ENCODE measurements at regions not wholly inside any gene's neighbourhood (a gene's known extent, or its start where the extent isn't known, plus 50 kb on each side); places are given as distances from the start of the nearest gene placed in this dataset.

DNA sequence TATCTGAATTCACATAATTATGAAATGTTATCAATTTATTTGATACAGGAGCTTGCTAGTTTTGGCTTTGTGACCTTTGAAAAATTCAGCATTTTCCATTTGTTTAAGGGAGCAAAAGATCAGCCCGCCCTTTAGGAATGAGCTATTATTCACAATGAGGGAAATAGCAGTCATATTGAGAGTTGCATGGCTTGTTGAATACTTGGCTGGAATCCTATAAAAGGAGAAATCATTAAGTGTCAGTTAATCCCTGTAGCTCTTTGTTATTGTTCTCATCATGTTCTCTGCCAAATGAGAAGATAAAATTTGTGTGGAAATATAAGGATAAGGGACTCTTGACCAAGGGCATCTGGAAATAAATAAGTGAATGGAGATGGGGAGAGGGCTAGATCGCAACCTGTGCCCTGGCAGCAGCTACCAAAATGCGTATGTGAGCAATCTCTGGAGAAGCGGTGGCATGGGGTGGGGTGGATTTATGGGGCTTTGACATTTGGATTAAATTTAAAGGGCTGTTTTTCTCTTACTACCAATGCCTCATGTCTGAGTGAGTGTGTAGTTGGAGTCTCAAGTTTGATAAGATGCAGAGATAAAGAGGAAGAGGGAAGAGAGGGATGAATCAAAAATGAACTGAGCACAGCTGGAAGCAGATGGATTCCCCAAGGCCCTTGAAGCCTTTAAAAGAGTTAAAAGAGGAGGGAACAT is 237.6 kb downstream of the NNT start:
- Mint-ChIP-seq H3K4me1 (no peaks in the 10 kb centered on the region), H3K36me3 (no peaks in the 10 kb centered on the region), H3K9me3 (peaks cover 0 to 4% (median 2%) of the 10 kb centered on the region in 7 donors), H3K4me3 (no peak overlapping the region), H3K27ac (no peak overlapping the region), H3K27me3 (ENCODE audit: low read depth in 3 of 3) (peaks cover 0 to 2% (median 0%) of the 10 kb centered on the region in 3 donors)
- TF ChIP-seq, protein P1, sequence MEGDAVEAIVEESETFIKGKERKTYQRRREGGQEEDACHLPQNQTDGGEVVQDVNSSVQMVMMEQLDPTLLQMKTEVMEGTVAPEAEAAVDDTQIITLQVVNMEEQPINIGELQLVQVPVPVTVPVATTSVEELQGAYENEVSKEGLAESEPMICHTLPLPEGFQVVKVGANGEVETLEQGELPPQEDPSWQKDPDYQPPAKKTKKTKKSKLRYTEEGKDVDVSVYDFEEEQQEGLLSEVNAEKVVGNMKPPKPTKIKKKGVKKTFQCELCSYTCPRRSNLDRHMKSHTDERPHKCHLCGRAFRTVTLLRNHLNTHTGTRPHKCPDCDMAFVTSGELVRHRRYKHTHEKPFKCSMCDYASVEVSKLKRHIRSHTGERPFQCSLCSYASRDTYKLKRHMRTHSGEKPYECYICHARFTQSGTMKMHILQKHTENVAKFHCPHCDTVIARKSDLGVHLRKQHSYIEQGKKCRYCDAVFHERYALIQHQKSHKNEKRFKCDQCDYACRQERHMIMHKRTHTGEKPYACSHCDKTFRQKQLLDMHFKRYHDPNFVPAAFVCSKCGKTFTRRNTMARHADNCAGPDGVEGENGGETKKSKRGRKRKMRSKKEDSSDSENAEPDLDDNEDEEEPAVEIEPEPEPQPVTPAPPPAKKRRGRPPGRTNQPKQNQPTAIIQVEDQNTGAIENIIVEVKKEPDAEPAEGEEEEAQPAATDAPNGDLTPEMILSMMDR (IDR thresholded peaks at IDR 0.05), result no peak
- Histone ChIP-seq H3K4me1 (ENCODE audit: control insufficient read depth in 1 of 2, insufficient read depth in 2 of 2, low read length in 2 of 2) (no peaks in the 10 kb centered on the region), H3K4me3 (replicated peaks in 1 of 3; ENCODE audit: low read depth in 2 of 3, low read length in 3 of 3) (no peak overlapping the region), H3K79me2 (ENCODE audit: insufficient read depth, low read length) (no peaks in the 10 kb centered on the region), H4K20me1 (ENCODE audit: insufficient read depth, low read length) (no peaks in the 10 kb centered on the region), H2AFZ (ENCODE audit: insufficient read depth, low read depth, low read length, poor library complexity, severe bottlenecking) (no peak overlapping the region), H3K4me2 (replicated peaks; ENCODE audit: extremely low read depth, low read length, poor library complexity, severe bottlenecking) (no peak overlapping the region), H3K9me3 (replicated peaks in 1 of 2; ENCODE audit: control insufficient read depth in 1 of 2, insufficient read depth in 1 of 2, low read length in 2 of 2) (no peaks in the 10 kb centered on the region), H3K27me3 (ENCODE audit: control insufficient read depth in 2 of 2, insufficient read depth in 2 of 2, low read length in 2 of 2) (no peaks in the 10 kb centered on the region), H3K36me3 (replicated peaks in 1 of 2; ENCODE audit: control insufficient read depth in 1 of 2, insufficient read depth in 2 of 2, low read length in 2 of 2) (no peaks in the 10 kb centered on the region), H3K27ac (ENCODE audit: low read depth in 1 of 2, low read length in 2 of 2) (no peak overlapping the region), H3K9ac (ENCODE audit: insufficient read depth, low read length, poor library complexity, severe bottlenecking) (no peak overlapping the region)
- WGBS (ENCODE audit: insufficient coverage), result 100% methylated on average over 1 of the region's 4 CpGs
- DNase-seq, result no peak
- intact Hi-C loops (cut with micrococcal nuclease), result no loop called here

DNA sequence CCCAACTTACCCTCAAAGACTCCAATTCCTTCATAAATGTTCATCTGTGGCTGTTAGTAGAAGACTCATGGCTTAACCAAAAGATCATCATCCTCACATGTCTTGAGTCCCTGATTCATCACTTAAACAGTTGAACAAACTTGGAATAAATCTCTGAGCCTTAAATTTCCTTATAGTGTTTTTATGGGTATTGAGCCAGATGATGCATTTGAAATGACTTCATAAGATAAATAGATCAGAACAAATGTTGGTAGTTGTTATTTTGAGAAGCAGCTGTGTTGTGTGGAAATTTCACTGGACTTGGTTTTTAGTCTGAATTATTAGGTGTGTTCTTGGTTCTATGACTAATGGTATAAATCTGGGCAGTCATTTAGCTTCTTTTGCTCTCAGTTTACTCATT is 236.2 kb downstream of the NNT start:
- H3K9me3 Mint-ChIP-seq, result peaks cover 0 to 4% (median 2%) of the 10 kb centered on the region in 7 donors
- no peak for DNase-seq
- H2AFZ ChIP-seq (ENCODE audit: insufficient read depth, low read depth, low read length, poor library complexity, severe bottlenecking), result no peak overlapping the region
- H3K9ac ChIP-seq (ENCODE audit: insufficient read depth, low read length, poor library complexity, severe bottlenecking), result no peak overlapping the region
- H3K4me3 ChIP-seq (replicated peaks in 1 of 3; ENCODE audit: low read depth in 2 of 3, low read length in 3 of 3), result no peak overlapping the region
- no peak overlapping the region for H3K4me3 Mint-ChIP-seq
- H3K27ac ChIP-seq (ENCODE audit: low read depth in 1 of 2, low read length in 2 of 2), result no peak overlapping the region
- H3K27me3 Mint-ChIP-seq (ENCODE audit: low read depth in 3 of 3), result peaks cover 0 to 2% (median 0%) of the 10 kb centered on the region in 3 donors
- no peaks in the 10 kb centered on the region for H3K79me2 ChIP-seq (ENCODE audit: insufficient read depth, low read length)
- no peaks in the 10 kb centered on the region for H3K4me1 Mint-ChIP-seq
- no peak overlapping the region for H3K27ac Mint-ChIP-seq
- no peaks in the 10 kb centered on the region for H3K9me3 ChIP-seq (replicated peaks in 1 of 2; ENCODE audit: control insufficient read depth in 1 of 2, insufficient read depth in 1 of 2, low read length in 2 of 2)
- TF ChIP-seq, protein P1 (IDR thresholded peaks at IDR 0.05), result no peak
- no peaks in the 10 kb centered on the region for H3K36me3 Mint-ChIP-seq
- no peaks in the 10 kb centered on the region for H4K20me1 ChIP-seq (ENCODE audit: insufficient read depth, low read length)
- intact Hi-C loops (cut with micrococcal nuclease), result no loop called here
- no peak overlapping the region for H3K4me2 ChIP-seq (replicated peaks; ENCODE audit: extremely low read depth, low read length, poor library complexity, severe bottlenecking)
- no peaks in the 10 kb centered on the region for H3K4me1 ChIP-seq (ENCODE audit: control insufficient read depth in 1 of 2, insufficient read depth in 2 of 2, low read length in 2 of 2)
- H3K36me3 ChIP-seq (replicated peaks in 1 of 2; ENCODE audit: control insufficient read depth in 1 of 2, insufficient read depth in 2 of 2, low read length in 2 of 2), result no peaks in the 10 kb centered on the region
- H3K27me3 ChIP-seq (ENCODE audit: control insufficient read depth in 2 of 2, insufficient read depth in 2 of 2, low read length in 2 of 2), result no peaks in the 10 kb centered on the region
